ENCODE measurements at regions not wholly inside any gene's neighbourhood (a gene's known extent, or its start where the extent isn't known, plus 50 kb on each side); places are given as distances from the start of the nearest gene placed in this dataset.

GRCh38 chr20:58102261-58102660 is 126.2 kb downstream of the ANKRD60 start:
- Histone ChIP-seq H2BK120ac (ENCODE audit: low read depth, low read length) (no peak overlapping the region), H3K9me3 (ENCODE audit: control insufficient read depth, insufficient read depth, low read length) (no peaks in the 10 kb centered on the region), H2BK15ac (ENCODE audit: low read depth, low read length) (no peak overlapping the region), H2AFZ (replicated peaks; ENCODE audit: low read length, poor library complexity) (no peak overlapping the region), H3K4me1 (ENCODE audit: control insufficient read depth, insufficient read depth, low read length) (no peaks in the 10 kb centered on the region), H2AK5ac (ENCODE audit: low read depth, low read length) (no peak overlapping the region), H3K23ac (ENCODE audit: low read depth, low read length) (no peak overlapping the region), H3K4me3 (ENCODE audit: insufficient read depth, low read depth, low read length) (no peak overlapping the region), H4K5ac (ENCODE audit: low read depth, low read length) (no peak overlapping the region), H3K18ac (ENCODE audit: low read depth, low read length) (no peak overlapping the region), H3K27me3 (ENCODE audit: control insufficient read depth, insufficient read depth, low read length) (peaks cover 2% of the 10 kb centered on the region), H3K4me2 (ENCODE audit: low read depth, low read length) (no peak overlapping the region), H3K36me3 (ENCODE audit: control insufficient read depth, insufficient read depth, low read length) (no peaks in the 10 kb centered on the region), H2BK5ac (ENCODE audit: low read depth, low read length, poor library complexity, severe bottlenecking) (no peak overlapping the region), H3K14ac (replicated peaks; ENCODE audit: low read depth, low read length) (no peak overlapping the region), H3K27ac (ENCODE audit: insufficient read depth, low read length) (no peak overlapping the region), H2AK9ac (replicated peaks; ENCODE audit: low read depth, low read length, poor library complexity) (no peak overlapping the region), H4K20me1 (ENCODE audit: insufficient read depth, low read length) (no peaks in the 10 kb centered on the region), H4K91ac (ENCODE audit: insufficient read depth, low read depth, low read length) (no peak overlapping the region), H4K8ac (ENCODE audit: low read depth in 2 of 2, low read length in 2 of 2) (no peak overlapping the region), H3K9me1 (ENCODE audit: insufficient read depth, low read length) (no peaks in the 10 kb centered on the region), H2BK20ac (ENCODE audit: low read depth, low read length) (no peak overlapping the region), H3K56ac (ENCODE audit: extremely low read depth, insufficient read depth, low read length) (no peak overlapping the region), H3K4ac (ENCODE audit: low read depth, low read length) (no peak overlapping the region), H3K79me1 (ENCODE audit: low read depth in 1 of 2, low read length in 2 of 2) (no peaks in the 10 kb centered on the region), H3K9ac (ENCODE audit: low read depth, low read length) (no peak overlapping the region)
- BruUV-seq (replicated peaks), result no TSS peak
- ATAC-seq (ENCODE audit: low read depth) (no peak), DNase-seq (no peak)
- CTCF ChIA-PET, result interaction anchor here (1.2 kb wide), 1 partner anchor 448 kb away, joined by 3 read pairs; no protein-coding TSS in a partner anchor
- in situ Hi-C loops (cut with MboI; ENCODE audit: low sequenced_read_pairs), result no loop called here
- intact Hi-C loops (cut with micrococcal nuclease), result no loop called here
- POLR2A ChIA-PET (ENCODE audit: unreplicated experiment), result interaction anchor here (0.6 kb wide), 1 partner anchor 46 kb away, joined by 6 read pairs; no protein-coding TSS in a partner anchor
- TF ChIP-seq NFE2L2 (IDR thresholded peaks at IDR 0.05; ENCODE audit: low read depth, low read length), result no peak
- no peak for TF ChIP-seq SMC3 (IDR thresholded peaks at IDR 0.05; ENCODE audit: low read depth, low read length)
- TF ChIP-seq RCOR1 (IDR thresholded peaks at IDR 0.05; ENCODE audit: insufficient replicate concordance, low read length), result no peak
- TF ChIP-seq CEBPB (IDR thresholded peaks at IDR 0.05; ENCODE audit: low read depth, low read length), result no peak
- TF ChIP-seq MAFK (IDR thresholded peaks at IDR 0.05; ENCODE audit: low read depth, low read length), result no peak
- TF ChIP-seq MAZ (IDR thresholded peaks at IDR 0.05; ENCODE audit: borderline replicate concordance, low read depth, low read length), result no peak
- dilution Hi-C loops (cut with HindIII; ENCODE audit: low sequenced_read_pairs, unreplicated experiment), result no loop called here
- 50% methylated on average over 1 of the region's 4 CpGs; no CpG with 5 or more reads in 1 of the 2 experiments for WGBS, 2 experiments (ENCODE audit: extremely low coverage in 2 of 2, insufficient read length in 1 of 2)

Data from IMR-90 (cell line).